ENCODE measurements at regions not wholly inside any gene's neighbourhood (a gene's known extent, or its start where the extent isn't known, plus 50 kb on each side); places are given as distances from the start of the nearest gene placed in this dataset.
"Not testable (repeated sequence)": the region's sequence is repeated elsewhere in the genome, so short reads cannot be mapped to it uniquely, and the experiment has no call there.

GRCh38 chr14:45867046-45867894, 614.3 kb upstream of the MIS18BP1 start:
- Mint-ChIP-seq H3K27me3 (ENCODE audit: low read depth) (no peaks in the 10 kb centered on the region), H3K9me3 (peaks cover 36% of the 10 kb centered on the region), H3K36me3 (ENCODE audit: low read depth) (no peaks in the 10 kb centered on the region), H3K27ac (no peak overlapping the region), H3K4me1 (ENCODE audit: low read depth) (no peaks in the 10 kb centered on the region), H3K4me3 (no peak overlapping the region)

GRCh38 chr14:45838597-45838996, 585.6 kb upstream of the MIS18BP1 start:
- peaks cover 21% of the 10 kb centered on the region for H3K9me3 Mint-ChIP-seq
- no peaks in the 10 kb centered on the region for H3K36me3 Mint-ChIP-seq (ENCODE audit: low read depth)
- H3K4me3 Mint-ChIP-seq = no peak overlapping the region
- no peaks in the 10 kb centered on the region for H3K27me3 Mint-ChIP-seq (ENCODE audit: low read depth)
- no peaks in the 10 kb centered on the region for H3K4me1 Mint-ChIP-seq (ENCODE audit: low read depth)
- H3K27ac Mint-ChIP-seq = no peak overlapping the region

DNA sequence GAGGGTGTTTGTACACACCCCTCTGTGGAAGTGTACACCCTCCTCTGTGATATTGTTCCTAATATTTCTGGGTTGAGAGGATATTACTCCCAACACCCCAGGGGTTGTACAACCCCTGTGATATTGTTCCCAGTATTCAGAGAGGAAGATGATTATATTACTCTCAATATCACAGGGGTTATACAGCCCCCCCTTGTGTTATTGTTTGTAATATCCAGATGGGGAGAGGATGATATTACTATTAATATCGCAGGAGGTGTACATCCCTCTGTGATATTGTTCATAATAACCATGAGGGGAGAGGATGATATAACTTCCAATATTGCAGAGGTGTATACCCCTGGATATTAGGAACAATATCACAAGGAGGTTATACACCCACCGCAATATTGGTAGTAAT, 566.1 kb upstream of the MIS18BP1 start:
- H3K27ac Mint-ChIP-seq = no peak overlapping the region
- no peak overlapping the region for H3K4me3 Mint-ChIP-seq
- no peaks in the 10 kb centered on the region for H3K4me1 Mint-ChIP-seq (ENCODE audit: low read depth)
- no peaks in the 10 kb centered on the region for H3K36me3 Mint-ChIP-seq (ENCODE audit: low read depth)
- no peaks in the 10 kb centered on the region for H3K27me3 Mint-ChIP-seq (ENCODE audit: low read depth)
- peaks cover 38% of the 10 kb centered on the region for H3K9me3 Mint-ChIP-seq

- Mint-ChIP-seq H3K9me3 (peaks cover 17% of the 10 kb centered on the region), H3K27ac (no peak overlapping the region), H3K27me3 (ENCODE audit: low read depth) (no peaks in the 10 kb centered on the region), H3K4me3 (no peak overlapping the region), H3K36me3 (ENCODE audit: low read depth) (no peaks in the 10 kb centered on the region), H3K4me1 (ENCODE audit: low read depth) (no peaks in the 10 kb centered on the region)
These were observed 558.2 kb upstream of the MIS18BP1 start for GRCh38 chr14:45811155-45811554.

- Mint-ChIP-seq H3K9me3 (peaks cover 11% of the 10 kb centered on the region), H3K27ac (no peak overlapping the region), H3K36me3 (ENCODE audit: low read depth) (no peaks in the 10 kb centered on the region), H3K4me1 (ENCODE audit: low read depth) (no peaks in the 10 kb centered on the region), H3K4me3 (no peak overlapping the region), H3K27me3 (ENCODE audit: low read depth) (no peaks in the 10 kb centered on the region)
These were observed 557.3 kb upstream of the MIS18BP1 start for GRCh38 chr14:45810152-45810872.

DNA sequence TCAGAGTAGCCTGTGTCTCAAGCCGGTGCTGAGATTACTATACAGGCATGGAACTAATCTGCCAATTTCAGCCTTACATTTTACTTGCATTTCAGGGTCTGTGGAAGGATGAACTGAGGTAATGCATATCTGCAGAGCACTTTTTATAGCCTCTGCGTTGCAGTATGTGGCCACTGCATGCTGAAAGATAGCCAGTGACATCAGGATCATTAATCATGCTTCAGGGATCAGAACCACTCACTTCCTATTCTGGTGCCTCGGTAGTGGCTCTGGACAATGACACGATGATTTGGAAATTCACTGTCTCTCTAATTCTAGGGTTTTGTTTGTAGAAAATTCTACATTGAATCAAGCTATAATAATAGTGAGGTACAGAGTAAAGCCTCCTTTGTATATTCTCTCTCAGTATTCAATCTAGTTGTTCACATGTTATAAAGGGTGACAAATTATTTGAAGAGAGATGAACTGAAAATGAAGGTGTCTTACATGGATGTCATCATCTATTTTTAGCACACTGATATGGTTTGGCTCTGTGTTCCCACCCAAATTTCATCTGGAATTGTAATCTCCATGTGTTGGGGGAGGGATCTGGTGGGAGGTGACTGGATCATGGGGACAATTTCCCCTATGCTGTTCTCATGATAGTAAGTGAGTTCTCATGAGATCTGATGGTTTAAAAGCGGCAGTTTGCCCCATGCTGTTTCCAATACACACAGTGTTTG, 554.3 kb upstream of the MIS18BP1 start:
- Mint-ChIP-seq H3K9me3 (no peaks in the 10 kb centered on the region), H3K36me3 (ENCODE audit: low read depth) (no peaks in the 10 kb centered on the region), H3K4me3 (no peak overlapping the region), H3K27ac (no peak overlapping the region), H3K27me3 (ENCODE audit: low read depth) (no peaks in the 10 kb centered on the region), H3K4me1 (ENCODE audit: low read depth) (no peaks in the 10 kb centered on the region)

- no peak overlapping the region for H3K27ac Mint-ChIP-seq
- no peaks in the 10 kb centered on the region for H3K27me3 Mint-ChIP-seq (ENCODE audit: low read depth)
- H3K36me3 Mint-ChIP-seq (ENCODE audit: low read depth) = no peaks in the 10 kb centered on the region
- H3K9me3 Mint-ChIP-seq = peaks cover 7% of the 10 kb centered on the region
- H3K4me1 Mint-ChIP-seq (ENCODE audit: low read depth) = no peaks in the 10 kb centered on the region
- no peak overlapping the region for H3K4me3 Mint-ChIP-seq
These were observed 546.5 kb upstream of the MIS18BP1 start for GRCh38 chr14:45799511-45799910.

DNA sequence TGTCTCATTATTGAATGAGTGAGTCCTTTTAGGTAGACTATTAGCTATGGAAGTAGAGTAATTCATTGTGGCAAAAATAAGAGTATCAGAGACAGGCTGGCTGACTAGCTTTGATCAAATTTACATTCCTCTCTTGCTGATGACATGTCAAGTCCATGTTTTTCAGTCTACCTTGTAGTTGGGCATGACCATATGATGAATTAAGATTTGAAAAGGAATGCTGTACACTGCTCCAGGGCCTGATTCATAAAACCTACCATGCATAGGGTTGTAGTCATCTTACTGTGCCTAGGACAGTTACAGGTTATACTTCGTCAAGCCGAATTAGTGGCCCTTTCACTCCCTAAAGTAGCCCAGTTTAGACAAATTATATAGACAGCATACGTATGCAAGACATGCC, 545.7 kb upstream of the MIS18BP1 start:
- Mint-ChIP-seq H3K27me3 (ENCODE audit: low read depth) (no peaks in the 10 kb centered on the region), H3K36me3 (ENCODE audit: low read depth) (no peaks in the 10 kb centered on the region), H3K9me3 (peaks cover 7% of the 10 kb centered on the region), H3K27ac (no peak overlapping the region), H3K4me3 (no peak overlapping the region), H3K4me1 (ENCODE audit: low read depth) (no peaks in the 10 kb centered on the region)

DNA sequence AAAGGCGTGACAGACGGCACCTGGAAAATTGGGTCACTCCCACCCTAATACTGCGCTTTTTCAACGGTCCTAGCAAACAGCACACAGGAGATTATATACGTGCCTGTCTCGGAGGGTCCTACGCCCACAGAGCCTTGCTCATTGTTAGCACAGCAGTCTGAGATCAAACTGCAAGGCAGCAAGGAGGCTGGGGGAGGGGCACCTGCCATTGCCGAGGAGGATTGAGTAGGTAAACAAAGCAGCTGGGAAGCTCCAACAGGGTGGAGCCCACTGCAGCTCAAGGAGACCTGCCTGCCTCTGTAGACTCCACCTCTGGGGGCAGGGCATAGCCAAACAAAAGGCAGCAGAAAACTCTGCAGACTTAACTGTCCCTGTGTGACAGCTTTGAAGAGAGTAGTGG, 543.0 kb upstream of the MIS18BP1 start:
- H3K9me3 Mint-ChIP-seq; H3K27me3 Mint-ChIP-seq (ENCODE audit: low read depth); H3K4me1 Mint-ChIP-seq (ENCODE audit: low read depth); H3K27ac Mint-ChIP-seq; H3K36me3 Mint-ChIP-seq (ENCODE audit: low read depth); H3K4me3 Mint-ChIP-seq: not testable (repeated sequence)

DNA sequence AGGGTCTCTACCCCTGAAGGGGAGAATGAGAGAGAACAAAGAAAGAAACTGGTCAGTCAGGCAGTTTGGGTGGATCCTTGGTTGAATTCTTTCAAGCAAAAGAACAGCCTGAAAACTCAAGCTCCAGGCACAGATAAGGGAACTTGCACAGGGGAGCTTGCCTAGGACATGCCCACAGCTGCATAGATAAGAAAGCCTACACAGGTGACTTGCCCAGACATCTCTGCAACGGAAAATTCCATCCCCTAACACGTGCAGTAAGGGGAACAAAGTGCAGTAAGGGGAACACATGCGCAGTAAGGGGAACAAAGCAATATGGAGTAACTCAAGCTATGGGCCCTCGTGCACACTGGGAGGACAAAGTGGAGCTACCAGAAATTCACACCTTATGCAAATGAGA, 540.1 kb upstream of the MIS18BP1 start:
- Mint-ChIP-seq H3K4me3 (no peak overlapping the region), H3K9me3 (peaks cover 6% of the 10 kb centered on the region), H3K4me1 (ENCODE audit: low read depth) (no peaks in the 10 kb centered on the region), H3K36me3 (ENCODE audit: low read depth) (no peaks in the 10 kb centered on the region), H3K27me3 (ENCODE audit: low read depth) (no peaks in the 10 kb centered on the region), H3K27ac (no peak overlapping the region)

DNA sequence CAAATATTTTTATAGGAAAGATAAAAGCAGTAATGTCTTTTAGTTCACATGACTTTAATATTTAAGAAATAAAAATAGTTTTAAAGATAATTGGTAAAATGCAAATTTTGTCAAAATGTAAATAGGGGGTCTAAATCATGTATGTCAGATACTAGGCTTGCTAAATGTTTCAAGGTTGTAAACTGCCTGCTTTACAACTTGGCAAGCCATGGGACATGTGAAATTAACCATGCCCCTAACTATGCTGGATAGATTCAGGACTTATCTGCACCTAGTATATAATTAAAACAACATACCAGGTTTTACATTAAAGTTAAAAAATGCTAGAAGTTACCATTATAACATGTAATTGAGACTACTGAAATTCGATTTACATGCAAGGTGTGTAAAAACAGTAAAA, 537.3 kb upstream of the MIS18BP1 start:
- Mint-ChIP-seq H3K27ac (no peak overlapping the region), H3K36me3 (ENCODE audit: low read depth) (no peaks in the 10 kb centered on the region), H3K9me3 (peaks cover 17% of the 10 kb centered on the region), H3K4me1 (ENCODE audit: low read depth) (no peaks in the 10 kb centered on the region), H3K4me3 (no peak overlapping the region), H3K27me3 (ENCODE audit: low read depth) (no peaks in the 10 kb centered on the region)

DNA sequence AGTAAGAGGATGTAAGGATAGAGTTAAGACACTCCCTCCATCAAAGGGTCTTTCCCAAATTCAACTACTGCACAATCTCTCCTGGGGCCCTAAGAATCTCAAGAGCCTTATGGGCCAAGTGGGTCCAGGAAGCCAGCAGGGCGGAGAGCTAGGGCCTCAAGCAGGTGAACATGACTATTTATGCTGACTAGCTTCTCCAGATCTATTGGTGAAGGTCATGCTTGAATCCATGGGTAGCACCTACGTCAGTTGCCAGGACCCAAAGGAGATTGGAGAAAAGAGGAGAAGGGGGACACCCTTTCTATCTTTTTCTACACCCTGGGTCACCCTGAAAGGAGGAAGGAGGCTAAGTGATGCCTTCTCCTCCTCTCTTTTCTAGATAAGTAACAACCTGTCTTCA, 534.2 kb upstream of the MIS18BP1 start:
- Mint-ChIP-seq H3K9me3 (peaks cover 46% of the 10 kb centered on the region), H3K27ac (no peak overlapping the region), H3K4me3 (no peak overlapping the region), H3K36me3 (ENCODE audit: low read depth) (no peaks in the 10 kb centered on the region), H3K4me1 (ENCODE audit: low read depth) (no peaks in the 10 kb centered on the region), H3K27me3 (ENCODE audit: low read depth) (no peaks in the 10 kb centered on the region)

DNA sequence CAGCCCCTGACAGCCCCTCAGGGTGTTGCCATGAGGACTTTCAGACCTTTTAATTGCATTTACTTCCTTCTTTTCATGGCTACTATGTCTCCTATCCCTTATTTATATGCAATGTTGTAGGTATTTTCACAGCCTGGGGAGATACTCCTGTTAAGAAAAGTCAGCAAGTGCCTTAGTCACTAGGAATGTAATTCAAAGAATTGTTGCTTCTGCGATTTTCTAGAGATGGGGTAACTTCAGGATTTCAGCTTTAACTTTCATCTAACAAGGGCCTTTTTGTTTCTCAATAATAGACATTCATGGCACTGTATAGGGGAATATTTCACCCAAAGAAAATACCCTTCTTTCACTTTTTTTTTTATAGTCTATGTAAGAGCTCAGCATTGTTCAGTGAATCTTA, 533.3 kb upstream of the MIS18BP1 start:
- Mint-ChIP-seq H3K4me1 (ENCODE audit: low read depth) (no peaks in the 10 kb centered on the region), H3K27ac (no peak overlapping the region), H3K9me3 (peaks cover 52% of the 10 kb centered on the region)

DNA sequence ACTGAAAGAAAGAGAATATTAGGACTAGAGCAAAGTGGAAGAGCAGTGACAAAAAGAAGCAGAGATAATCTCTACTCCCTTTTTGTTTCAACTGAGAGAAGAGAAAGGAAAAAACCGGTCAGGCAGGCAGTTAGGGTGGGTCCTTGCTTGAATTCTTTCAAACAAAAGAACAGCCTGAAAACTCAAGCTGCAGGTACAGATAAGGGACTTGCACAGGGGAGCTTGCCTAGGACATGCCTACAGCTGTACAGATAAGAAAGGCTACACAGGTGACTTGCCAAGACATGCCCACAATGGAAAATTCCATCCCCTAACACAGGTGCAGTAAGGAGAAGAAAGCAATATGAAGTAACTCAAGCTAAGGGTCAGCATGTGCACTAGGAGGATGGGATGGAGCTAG, 532.2 kb upstream of the MIS18BP1 start:
- H3K27ac Mint-ChIP-seq = no peak overlapping the region
- H3K4me1 Mint-ChIP-seq (ENCODE audit: low read depth) = no peaks in the 10 kb centered on the region
- peaks cover 62% of the 10 kb centered on the region for H3K9me3 Mint-ChIP-seq
- H3K36me3 Mint-ChIP-seq (ENCODE audit: low read depth) = no peaks in the 10 kb centered on the region
- H3K27me3 Mint-ChIP-seq (ENCODE audit: low read depth) = no peaks in the 10 kb centered on the region
- H3K4me3 Mint-ChIP-seq = no peak overlapping the region

More for the DNA sequence above, 533.3 kb upstream of the MIS18BP1 start:
- no peaks in the 10 kb centered on the region for H3K36me3 Mint-ChIP-seq (ENCODE audit: low read depth)
- H3K4me3 Mint-ChIP-seq = no peak overlapping the region
- no peaks in the 10 kb centered on the region for H3K27me3 Mint-ChIP-seq (ENCODE audit: low read depth)

DNA sequence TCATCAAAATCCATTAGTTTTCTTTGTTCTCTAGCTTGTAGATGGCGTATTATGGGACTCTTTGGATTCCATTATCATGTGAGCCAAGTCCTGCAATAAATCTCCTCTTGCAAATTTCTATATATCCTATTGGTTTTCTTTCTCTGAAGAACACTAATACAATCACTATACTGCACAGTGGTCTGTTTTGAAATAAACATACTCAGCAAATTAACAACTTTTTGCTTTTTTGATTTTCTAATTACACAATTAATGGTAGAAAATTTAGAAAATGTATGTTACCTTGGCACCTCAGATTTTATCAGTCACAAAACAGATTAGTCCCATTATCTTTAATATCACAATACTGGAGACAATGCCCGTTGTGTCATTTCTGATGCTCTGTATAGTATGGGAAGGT, 513.2 kb upstream of the MIS18BP1 start:
- Mint-ChIP-seq H3K4me3 (no peak overlapping the region), H3K9me3 (peaks cover 32% of the 10 kb centered on the region), H3K27me3 (ENCODE audit: low read depth) (no peaks in the 10 kb centered on the region), H3K36me3 (ENCODE audit: low read depth) (no peaks in the 10 kb centered on the region), H3K27ac (no peak overlapping the region), H3K4me1 (ENCODE audit: low read depth) (no peaks in the 10 kb centered on the region)

Data from T-helper 1 cell treated with Interleukin-12 subunit alpha and Interleukin-12 subunit beta and Interleukin-4 antibody, amounts not matched to agents 30 μg/mL and 1 μg/mL, for 36 hours (primary cell).